K562 (cell line): ENCODE measurements at regions not wholly inside any gene's neighbourhood (a gene's known extent, or its start where the extent isn't known, plus 50 kb on each side); places are given as distances from the start of the nearest gene placed in this dataset.

Experiments
- ATAC-seq: fragments of 200-7000 bp; cut with Tn5 transposase; 3 replicates; pipeline ENCODE4 v1.9.1; 2020; ENCODE audit warnings: moderate library complexity
- BruUV-seq: library from RNA; stranded (reverse); fragments of 400-500 nt; replicated peaks from 2 replicates; lab custom pipeline; 2021; lab: Mats Ljungman, UMichigan
- CTCF ChIA-PET: fragments of 300-600 bp; formaldehyde crosslinking; extraction: SDS; loops from one replicate; lab custom pipeline; 2021; ENCODE audit warnings: low intra/inter-chr PET ratio; lab: Yijun Ruan, JAX
- POLR2A ChIA-PET: fragments of 300-600, 350-650 bp; sonication (Branson Sonifier 250); formaldehyde crosslinking; extraction: SDS; loops from one replicate; lab custom pipeline; 2021; ENCODE audit warnings: antibody characterized with exemption, inconsistent platforms; lab: Yijun Ruan, JAX
- DNase-seq, 4 experiments: peaks; one replicate each; pipeline versions ENCODE4 v3.0.0 to v3.0.0-alpha.2; 2011 to 2018; ENCODE audit warnings: low spot score in 3 of 4, mixed read lengths in 3 of 4; ENCODE audit errors: extremely low read depth in 1 of 4
- FAIRE-seq: peaks from 2 replicates; lab custom pipeline; 2011; peaks lifted over from hg19 to GRCh38; lab: Jason Lieb, UNC
- H2AFZ ChIP-seq: 2 replicates; pipeline ENCODE4 v1.6.0; 2011; ENCODE audit warnings: low read depth, low read length, control low read depth, inconsistent platforms
- H3K27ac ChIP-seq: fragments of 200-600 bp; 3 replicates; pipeline ENCODE4 v1.8.0; 2011; ENCODE audit warnings: low read depth, mild to moderate bottlenecking, control low read depth, inconsistent platforms, low read length, moderate library complexity, mixed read lengths; ENCODE audit errors: extremely low read depth
- H3K27me3 ChIP-seq, 2 experiments: fragments of 300-600 bp in 1 of 2; 2 replicates in 1 of 2; 3 replicates in 1 of 2; pipeline versions ENCODE4 v1.6.0 to v1.8.0; 2011; ENCODE audit warnings: inconsistent platforms in 2 of 2, low read length in 2 of 2, mild to moderate bottlenecking in 1 of 2, mixed read lengths in 1 of 2, moderate library complexity in 1 of 2; ENCODE audit not compliant: control insufficient read depth in 2 of 2, insufficient read depth in 2 of 2
- H3K36me3 ChIP-seq: fragments of 300-600 bp; 3 replicates; pipeline ENCODE4 v1.8.0; 2011; ENCODE audit warnings: mild to moderate bottlenecking, low read length, inconsistent platforms; ENCODE audit not compliant: control insufficient read depth, insufficient read depth
- H3K4me1 ChIP-seq, 2 experiments: fragments of 200-600 bp in 1 of 2; replicated peaks in 1 of 2; 2 replicates in 1 of 2; 3 replicates in 1 of 2; pipeline versions ENCODE4 v1.5.1 to v1.8.0; 2011; ENCODE audit warnings: inconsistent platforms in 2 of 2, low read length in 2 of 2, mild to moderate bottlenecking in 1 of 2, mixed read lengths in 1 of 2, moderate library complexity in 1 of 2; ENCODE audit not compliant: control insufficient read depth in 2 of 2, insufficient read depth in 2 of 2
- H3K4me2 ChIP-seq: 2 replicates; pipeline ENCODE4 v1.6.1; 2011; ENCODE audit warnings: low read length, control low read depth, inconsistent platforms, mixed read lengths; ENCODE audit not compliant: insufficient read depth
- H3K4me3 ChIP-seq: fragments of 200-600 bp; sonication (generic), shearing (Covaris generic); 2 replicates; pipeline ENCODE4 v1.5.1; 2016; ENCODE audit warnings: control low read depth, inconsistent platforms
- H3K79me2 ChIP-seq: fragments of 200-600 bp; 3 replicates; pipeline ENCODE4 v1.8.0; 2011; ENCODE audit warnings: low read length, inconsistent platforms; ENCODE audit not compliant: control insufficient read depth, insufficient read depth
- H3K9ac ChIP-seq, 2 experiments: 2 replicates each; pipeline versions ENCODE4 v1.6.0 to v1.6.1; 2011; ENCODE audit warnings: low read depth in 2 of 2, low read length in 2 of 2, control low read depth in 1 of 2, inconsistent platforms in 1 of 2, mild to moderate bottlenecking in 1 of 2, mixed read lengths in 1 of 2; ENCODE audit not compliant: insufficient read depth in 1 of 2
- H3K9me1 ChIP-seq: one replicate; pipeline ENCODE4 v1.6.0; 2011; ENCODE audit warnings: inconsistent platforms, mild to moderate bottlenecking, low read length, moderate library complexity; ENCODE audit not compliant: control insufficient read depth, insufficient read depth
- H3K9me3 ChIP-seq: replicated peaks from 2 replicates; pipeline ENCODE4 v1.5.1; 2011; ENCODE audit warnings: low read depth, low read length, inconsistent platforms; ENCODE audit not compliant: control insufficient read depth, insufficient read depth
- H4K20me1 ChIP-seq: replicated peaks from 2 replicates; pipeline ENCODE4 v1.6.1; 2011; ENCODE audit warnings: low read length, inconsistent platforms, mixed read lengths; ENCODE audit not compliant: control insufficient read depth, insufficient read depth
- MAFF ChIP-seq: IDR thresholded peaks from 2 replicates; pipeline ENCODE4 v1.6.1; 2012; ENCODE audit warnings: low read length, improper control_type of control experiment
- WGBS: fragments of 100-300 bp; shearing (Covaris generic); methylation state at CpG from one replicate; pipeline ENCODE4 v1.1.6; 2016; ENCODE audit warnings: low coverage, mixed read lengths; ENCODE audit not compliant: insufficient coverage; ENCODE audit errors: missing lambda C conversion rate; 5-methylcytosine and 5-hydroxymethylcytosine counted together
- in situ Hi-C: fragments of 300-500 bp; cut with MboI; formaldehyde crosslinking; loops from 4 replicates; pipeline ENCODE4 v1.15.0; 2018; ENCODE audit warnings: inconsistent platforms, mixed read lengths
- intact Hi-C: fragments of 100-400 bp; cut with micrococcal nuclease; formaldehyde crosslinking; loops from 2 replicates; pipeline ENCODE4 v1.14.2; 2022

GRCh38 chr7:19202599-19202998 lies 57.4 kb upstream of the FERD3L start:
- no peak for DNase-seq
- ChIA-PET POLR2A (no interaction called here), CTCF (interaction anchor here (0.6 kb wide), 1 partner anchor 36 kb away, joined by 3 read pairs; no protein-coding TSS in a partner anchor)
- FAIRE-seq, result no peak
- no peaks in the 10 kb centered on the region; the same call in 1 of the 2 replicates for H3K9me3 ChIP-seq
- H3K4me2 ChIP-seq, result no peak overlapping the region
- H3K79me2 ChIP-seq, result no peaks in the 10 kb centered on the region
- H2AFZ ChIP-seq, result no peak overlapping the region
- no peak overlapping the region for H3K9ac ChIP-seq
- H3K4me3 ChIP-seq, result no peak overlapping the region
- H3K27me3 ChIP-seq, result no peaks in the 10 kb centered on the region
- intact Hi-C loops (no loop called here), in situ Hi-C loops (no loop called here)
- H3K9me1 ChIP-seq, result no peaks in the 10 kb centered on the region
- no peaks in the 10 kb centered on the region for H4K20me1 ChIP-seq
- BruUV-seq, result no TSS peak
- 0% methylated on average over 2 of the region's 2 CpGs for WGBS
- H3K27ac ChIP-seq, result no peak overlapping the region
- no peaks in the 10 kb centered on the region for H3K4me1 ChIP-seq
- no peaks in the 10 kb centered on the region for H3K36me3 ChIP-seq
- ATAC-seq, result no peak
- TF ChIP-seq MAFF, result no peak
